ENCODE measurements at regions not wholly inside any gene's neighbourhood (a gene's known extent, or its start where the extent isn't known, plus 50 kb on each side); places are given as distances from the start of the nearest gene placed in this dataset.

DNA sequence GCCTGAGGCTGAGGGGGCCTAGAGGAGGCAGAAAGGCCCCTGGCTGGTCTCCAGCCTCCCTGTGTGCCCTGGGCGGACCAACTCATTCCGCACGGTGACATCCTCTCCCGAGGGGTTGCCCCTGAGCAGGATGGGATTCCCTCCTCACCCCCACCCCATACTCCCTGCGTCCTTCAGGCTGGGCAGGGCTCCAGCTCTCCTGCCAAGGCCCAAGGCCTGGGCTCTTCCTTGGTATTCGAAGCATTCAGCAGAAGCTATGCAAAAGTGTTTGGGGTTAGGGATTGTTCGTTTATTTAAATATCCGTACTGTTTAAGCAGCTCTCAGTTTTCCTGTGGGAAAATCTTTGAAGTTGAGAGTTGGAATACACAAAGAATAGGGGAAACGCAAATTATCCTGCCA is 113.1 kb upstream of the RAB12 start:
- intact Hi-C loops (cut with micrococcal nuclease): no loop called here
- H3K4me3 ChIP-seq (replicated peaks in 1 of 3; ENCODE audit: insufficient read depth in 1 of 3, low read depth in 1 of 3, low read length in 3 of 3): no peak overlapping the region
- TF ChIP-seq JUN (IDR thresholded peaks at IDR 0.05; ENCODE audit: borderline replicate concordance, insufficient read depth, insufficient read length, low read depth): no peak
- TF ChIP-seq POLR2AphosphoS5 (IDR thresholded peaks at IDR 0.05; ENCODE audit: insufficient read depth, low read depth, low read length): no peak
- no peak for TF ChIP-seq POLR2A (IDR thresholded peaks at IDR 0.05; ENCODE audit: low read depth, low read length)
- TF ChIP-seq, protein P1, sequence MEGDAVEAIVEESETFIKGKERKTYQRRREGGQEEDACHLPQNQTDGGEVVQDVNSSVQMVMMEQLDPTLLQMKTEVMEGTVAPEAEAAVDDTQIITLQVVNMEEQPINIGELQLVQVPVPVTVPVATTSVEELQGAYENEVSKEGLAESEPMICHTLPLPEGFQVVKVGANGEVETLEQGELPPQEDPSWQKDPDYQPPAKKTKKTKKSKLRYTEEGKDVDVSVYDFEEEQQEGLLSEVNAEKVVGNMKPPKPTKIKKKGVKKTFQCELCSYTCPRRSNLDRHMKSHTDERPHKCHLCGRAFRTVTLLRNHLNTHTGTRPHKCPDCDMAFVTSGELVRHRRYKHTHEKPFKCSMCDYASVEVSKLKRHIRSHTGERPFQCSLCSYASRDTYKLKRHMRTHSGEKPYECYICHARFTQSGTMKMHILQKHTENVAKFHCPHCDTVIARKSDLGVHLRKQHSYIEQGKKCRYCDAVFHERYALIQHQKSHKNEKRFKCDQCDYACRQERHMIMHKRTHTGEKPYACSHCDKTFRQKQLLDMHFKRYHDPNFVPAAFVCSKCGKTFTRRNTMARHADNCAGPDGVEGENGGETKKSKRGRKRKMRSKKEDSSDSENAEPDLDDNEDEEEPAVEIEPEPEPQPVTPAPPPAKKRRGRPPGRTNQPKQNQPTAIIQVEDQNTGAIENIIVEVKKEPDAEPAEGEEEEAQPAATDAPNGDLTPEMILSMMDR (IDR thresholded peaks at IDR 0.05; ENCODE audit: extremely low read depth in 1 of 2, insufficient read depth in 1 of 2, low read depth in 1 of 2, low read length in 2 of 2): no peak
- no peak for TF ChIP-seq EZH2 (IDR thresholded peaks at IDR 0.05; ENCODE audit: borderline replicate concordance, low read depth, low read length, severe bottlenecking)
- no peak for TF ChIP-seq FOS (IDR thresholded peaks at IDR 0.05; ENCODE audit: borderline replicate concordance, insufficient read depth, low read length)
- TF ChIP-seq MYC (IDR thresholded peaks at IDR 0.05; ENCODE audit: low read depth, low read length): no peak
- TF ChIP-seq MAX (IDR thresholded peaks at IDR 0.05; ENCODE audit: insufficient read depth, insufficient read length): no peak
- no peak for TF ChIP-seq GATA2 (IDR thresholded peaks at IDR 0.05; ENCODE audit: insufficient read depth, insufficient read length, low read depth, low read length)
- BruUV-seq (replicated peaks): no TSS peak
- H3K36me3 ChIP-seq (ENCODE audit: control insufficient read depth in 2 of 2, extremely low read depth in 1 of 2, insufficient read depth in 2 of 2, low read length in 2 of 2): no peaks in the 10 kb centered on the region
- no peaks in the 10 kb centered on the region for H3K79me2 ChIP-seq (ENCODE audit: control insufficient read depth, insufficient read depth, low read length)
- no peak overlapping the region for H2AFZ ChIP-seq (ENCODE audit: low read depth, low read length)
- H4K20me1 ChIP-seq (replicated peaks; ENCODE audit: control insufficient read depth, extremely low read depth, insufficient read depth, low read length): no peaks in the 10 kb centered on the region
- DNase-seq (ENCODE audit: low read depth, low spot score) (no peak), FAIRE-seq (no peak)
- ChIA-PET POLR2A (no interaction called here), CTCF (interaction anchor here (0.9 to 1.0 kb wide), 3 partner anchors 11 to 18 kb away, joined by 3 to 4 read pairs (median 3); no protein-coding TSS in a partner anchor)
- no peaks in the 10 kb centered on the region for H3K9me3 ChIP-seq (replicated peaks; ENCODE audit: control insufficient read depth, insufficient read depth, low read length)
- no peaks in the 10 kb centered on the region for H3K27me3 ChIP-seq (ENCODE audit: control insufficient read depth in 2 of 2, insufficient read depth in 2 of 2, low read length in 2 of 2)
- no peaks in the 10 kb centered on the region for H3K9me1 ChIP-seq (replicated peaks; ENCODE audit: control insufficient read depth, extremely low read depth, insufficient read depth, low read length)
- no peaks in the 10 kb centered on the region for H3K4me1 ChIP-seq (ENCODE audit: control insufficient read depth, extremely low read depth, insufficient read depth, low read length)
- dilution Hi-C loops (cut with MboI; ENCODE audit: extremely low pct_ligation_motif_present, low sequenced_read_pairs): no loop called here
- no peak overlapping the region for H3K27ac ChIP-seq (ENCODE audit: insufficient read depth, low read depth, low read length)
- no peak overlapping the region for H3K4me2 ChIP-seq (ENCODE audit: insufficient read depth, low read length)
- no peak overlapping the region for H3K9ac ChIP-seq (replicated peaks; ENCODE audit: extremely low read depth, insufficient read depth, low read length)
